GM21786 (cell line): ENCODE measurements at regions not wholly inside any gene's neighbourhood (a gene's known extent, or its start where the extent isn't known, plus 50 kb on each side); places are given as distances from the start of the nearest gene placed in this dataset.
A peak's percentile ranks its signal among the peaks of the same experiment; 100 is the strongest.
"Not testable (repeated sequence)": the region's sequence is repeated elsewhere in the genome, so short reads cannot be mapped to it uniquely, and the experiment has no call there.

ENCODE experiments used
- ATAC-seq: cut with Tn5 transposase; IDR thresholded peaks from one replicate; pipeline ENCODE4 v1.9.1; 2021; ENCODE audit not compliant: unreplicated experiment

DNA sequence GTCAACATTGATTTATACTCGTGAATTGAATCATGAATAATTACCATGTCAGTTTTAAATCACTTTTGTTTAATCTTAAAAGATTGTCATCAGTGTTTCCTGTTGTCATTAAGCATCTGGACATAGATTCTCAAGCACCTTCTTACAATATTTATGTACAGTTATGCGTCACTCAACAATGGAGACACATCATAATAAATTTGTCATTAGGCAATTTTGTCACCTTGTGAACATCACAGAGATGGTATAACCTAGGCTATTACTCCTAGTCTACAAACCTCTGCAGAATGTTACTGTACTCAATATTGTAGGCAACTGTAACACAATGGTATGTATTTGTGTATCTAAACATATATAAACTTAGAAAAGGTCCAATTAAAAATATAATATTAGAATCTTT lies 2130.9 kb upstream of the PCDH20 start:
- ATAC-seq: no peak

DNA sequence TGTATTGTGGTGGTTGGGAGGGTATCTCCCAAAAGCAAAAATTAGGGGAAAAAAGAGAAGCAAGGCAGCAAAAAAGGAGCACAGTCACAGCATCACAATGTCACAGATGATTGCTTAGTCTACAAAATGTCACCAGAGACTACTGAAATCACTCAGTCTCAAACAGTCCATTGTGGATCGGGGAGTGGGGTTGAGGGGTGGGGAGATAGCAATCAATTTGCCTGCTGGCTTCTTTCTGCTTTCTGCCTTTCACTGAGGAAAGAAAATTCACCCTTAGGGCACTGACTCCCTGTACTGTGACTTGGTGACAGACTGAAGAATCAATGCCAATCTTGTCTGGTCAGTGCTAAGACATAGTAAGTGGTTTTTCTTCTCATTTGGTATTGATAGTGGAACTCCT lies 2127.1 kb upstream of the PCDH20 start:
- ATAC-seq: no peak

DNA sequence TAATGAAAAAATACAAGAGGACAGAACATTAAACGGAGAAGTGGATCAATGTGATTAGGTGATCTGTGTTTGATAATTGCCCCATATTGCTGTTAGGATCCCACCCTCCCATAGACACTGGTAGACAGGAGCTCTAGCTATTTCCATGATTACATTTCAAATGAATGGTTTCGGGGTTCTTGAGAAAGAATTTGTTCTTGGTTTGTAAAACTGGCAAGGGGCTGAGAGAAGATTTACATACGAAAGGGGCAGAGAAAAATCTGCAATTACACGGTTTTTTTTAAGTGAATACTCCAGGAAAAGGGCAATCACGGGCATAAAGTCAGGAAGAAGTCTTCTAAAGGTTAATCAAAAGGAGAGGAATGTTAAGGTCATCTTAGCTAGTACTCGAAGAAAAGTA lies 2125.7 kb upstream of the PCDH20 start:
- ATAC-seq: no peak

DNA sequence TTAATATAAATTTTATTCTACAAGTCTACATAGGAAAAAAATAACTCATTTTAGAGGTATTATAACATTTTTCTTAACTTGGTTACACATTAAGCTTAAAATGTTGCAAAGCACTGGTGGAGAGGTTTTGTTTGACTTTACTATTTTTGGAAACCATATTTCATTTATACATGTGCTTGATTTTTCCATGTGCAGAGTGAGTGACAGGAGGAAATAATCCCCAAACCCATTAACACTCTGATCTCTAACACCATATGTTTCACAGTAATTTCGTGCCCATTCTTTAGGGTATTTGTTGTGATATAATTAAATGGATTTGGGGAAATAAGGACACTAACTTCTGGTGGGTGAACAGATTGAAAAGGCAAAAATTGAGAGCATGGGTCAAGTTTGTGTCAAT lies 2124.4 kb upstream of the PCDH20 start:
- ATAC-seq: no peak

DNA sequence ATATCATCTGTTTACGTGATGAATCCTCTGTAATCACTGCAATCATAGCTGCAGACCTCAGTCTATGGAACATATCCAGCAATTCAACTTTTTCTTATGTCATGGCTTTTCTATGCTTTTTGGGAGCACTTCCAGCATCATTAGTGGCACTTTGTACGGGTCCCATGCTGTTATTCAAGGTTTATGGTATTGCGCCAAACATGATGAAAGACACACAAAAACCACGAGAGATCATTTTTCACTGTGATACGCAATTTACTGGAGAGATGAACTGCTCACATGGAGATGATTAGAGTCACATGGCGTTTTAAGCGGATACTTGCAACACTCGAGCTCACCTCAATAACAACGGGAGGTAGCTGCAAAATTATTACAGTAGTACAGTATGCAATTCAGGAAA lies 2101.7 kb upstream of the PCDH20 start:
- no peak for ATAC-seq

DNA sequence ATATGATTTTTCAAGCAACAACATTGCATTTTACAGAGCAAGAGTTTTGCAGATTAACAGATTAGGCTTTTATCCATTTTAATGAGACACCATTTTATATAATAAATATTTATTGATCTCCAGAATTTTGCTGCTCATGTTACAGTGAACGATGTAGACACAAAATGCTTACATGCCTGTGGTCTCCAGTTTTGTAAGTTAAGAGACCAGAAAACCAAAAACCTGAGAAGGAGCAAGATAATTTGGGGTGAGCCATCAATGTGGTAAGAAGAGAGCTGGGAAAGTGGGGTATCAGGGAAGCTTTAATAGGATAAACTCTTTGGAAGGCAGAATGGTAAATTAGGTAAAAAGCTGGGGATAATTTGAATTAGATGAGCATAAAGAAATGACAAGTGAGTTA lies 2100.5 kb upstream of the PCDH20 start:
- ATAC-seq: no peak

DNA sequence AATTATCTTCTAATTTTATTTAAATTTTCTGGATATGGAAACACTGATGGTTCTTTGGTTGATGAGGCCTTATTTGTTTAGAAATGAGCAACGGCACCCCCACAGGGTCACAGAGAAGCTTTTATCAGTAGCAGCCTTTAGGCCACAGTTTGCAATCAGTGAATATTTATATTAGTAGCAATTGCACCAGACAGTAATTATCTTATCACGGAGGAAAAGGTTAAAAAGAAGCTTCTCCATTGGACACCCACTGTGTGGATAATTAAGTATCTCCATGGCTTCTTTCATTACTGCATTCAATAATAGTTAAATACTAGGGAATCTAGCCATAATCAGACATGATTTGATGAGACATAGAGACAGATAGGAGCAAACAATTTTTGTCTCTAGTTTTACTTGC lies 2099.2 kb upstream of the PCDH20 start:
- ATAC-seq: no peak

DNA sequence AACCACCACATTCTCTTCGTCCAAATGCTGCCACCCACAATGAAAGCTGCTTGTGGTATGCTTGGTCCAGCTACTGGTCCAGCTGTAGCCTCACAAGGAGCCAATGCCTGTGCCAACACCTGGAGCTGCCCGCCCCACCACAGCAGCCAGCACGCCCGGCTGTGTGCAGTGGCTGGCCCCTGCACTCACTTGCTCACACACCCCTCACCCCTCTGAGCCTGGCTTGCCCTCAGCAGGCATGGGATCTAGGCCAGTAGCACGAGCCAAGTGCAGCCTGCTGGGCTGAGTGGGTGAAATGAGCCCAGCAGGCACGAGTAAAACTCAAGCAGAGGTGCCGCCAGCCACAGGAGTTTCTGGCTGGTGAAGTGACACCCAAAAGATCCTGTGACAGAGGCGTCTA lies 2096.4 kb upstream of the PCDH20 start:
- no peak for ATAC-seq

DNA sequence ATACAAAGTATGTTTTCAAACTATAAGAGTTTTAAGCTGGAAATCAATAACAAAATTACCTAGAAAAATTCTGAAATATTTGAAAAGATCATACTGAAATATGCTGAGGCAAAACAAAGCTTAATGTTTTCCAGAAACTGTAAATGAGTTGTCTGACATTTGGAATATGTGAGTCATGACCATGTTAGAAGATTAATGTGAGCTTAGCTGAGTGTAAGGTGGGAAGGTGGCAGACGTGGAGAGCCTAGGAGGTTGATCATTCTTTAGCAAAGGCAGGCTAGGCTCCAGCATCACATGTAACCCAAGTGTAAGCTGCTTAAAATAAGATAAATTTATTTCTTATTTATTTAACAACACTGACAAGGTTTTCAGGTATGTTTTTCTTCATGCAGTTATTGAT lies 2086.1 kb upstream of the PCDH20 start:
- ATAC-seq: no peak

DNA sequence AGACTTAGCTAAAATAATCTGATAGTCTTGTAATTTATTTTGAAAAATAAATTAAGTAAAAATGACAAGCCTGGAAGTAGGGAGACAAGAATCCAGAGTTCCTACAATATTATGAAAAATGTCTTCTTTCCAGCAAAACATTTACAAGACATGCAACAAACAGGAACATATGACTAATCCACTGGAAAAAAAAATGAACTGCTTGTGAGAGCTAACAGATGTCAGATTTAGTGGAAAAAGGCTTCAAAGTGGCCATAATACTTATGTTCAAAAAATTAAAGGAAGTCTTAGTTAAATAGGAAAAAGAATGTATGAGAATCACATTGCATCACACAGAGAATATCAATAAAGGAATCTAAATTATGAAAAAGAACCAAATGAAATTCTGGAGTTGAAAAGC lies 2082.0 kb upstream of the PCDH20 start:
- no peak for ATAC-seq

DNA sequence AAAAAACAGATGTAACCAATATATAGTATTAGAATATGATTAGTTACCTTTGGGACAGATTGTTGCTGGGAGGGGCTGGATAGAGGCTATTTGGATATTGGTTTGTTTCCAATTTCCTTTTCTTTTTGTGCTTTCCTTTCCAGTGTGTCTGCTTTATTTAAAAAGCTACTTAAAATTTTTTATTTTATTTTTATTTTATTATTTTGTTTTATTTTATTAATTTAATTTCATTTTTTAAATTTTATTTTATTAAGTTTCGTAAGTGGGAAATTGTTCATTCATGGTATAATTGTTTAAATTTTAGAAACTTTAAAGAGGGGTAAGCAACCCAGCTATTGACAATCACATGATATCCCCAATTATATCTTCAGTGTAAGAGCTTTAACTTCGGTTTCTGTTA lies 2077.0 kb upstream of the PCDH20 start:
- ATAC-seq: no peak

DNA sequence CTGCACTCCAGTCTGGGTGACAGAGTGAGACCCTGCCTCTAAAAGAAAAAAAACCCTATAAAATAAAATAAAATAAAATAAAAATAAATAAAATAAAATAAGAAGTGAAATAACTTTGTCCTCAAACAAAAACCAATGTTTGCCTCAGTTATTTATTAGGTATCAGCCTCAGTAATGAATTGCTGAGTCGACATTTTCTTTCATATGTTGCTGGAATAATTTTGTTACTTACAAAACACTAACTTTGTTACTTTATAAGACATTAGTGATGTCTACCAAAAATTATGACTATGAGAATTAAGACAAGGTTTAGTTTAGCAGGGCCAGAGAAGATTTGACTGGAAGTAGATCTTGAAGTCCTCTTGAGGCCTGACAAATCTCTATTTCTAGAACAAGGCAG lies 2074.5 kb upstream of the PCDH20 start:
- ATAC-seq: no peak

DNA sequence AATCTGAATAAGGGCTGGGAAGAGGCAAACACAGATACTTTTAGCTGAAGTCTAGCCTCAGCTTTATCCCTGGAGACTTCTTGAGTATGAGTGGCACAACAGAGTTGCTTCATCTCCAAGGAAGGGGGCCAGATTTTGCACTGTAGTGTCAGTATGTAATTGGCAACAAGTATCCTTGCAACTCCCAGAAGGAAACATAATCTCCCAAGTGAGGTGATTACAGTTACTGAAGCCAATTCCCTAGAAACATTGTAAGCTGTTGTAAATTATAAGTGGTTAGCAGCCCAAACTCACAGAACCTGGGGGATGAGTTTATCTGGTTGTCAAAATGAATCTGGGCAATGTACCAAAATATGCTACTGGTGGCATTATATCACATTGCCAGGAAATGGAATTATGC lies 2065.7 kb upstream of the PCDH20 start:
- no peak for ATAC-seq

DNA sequence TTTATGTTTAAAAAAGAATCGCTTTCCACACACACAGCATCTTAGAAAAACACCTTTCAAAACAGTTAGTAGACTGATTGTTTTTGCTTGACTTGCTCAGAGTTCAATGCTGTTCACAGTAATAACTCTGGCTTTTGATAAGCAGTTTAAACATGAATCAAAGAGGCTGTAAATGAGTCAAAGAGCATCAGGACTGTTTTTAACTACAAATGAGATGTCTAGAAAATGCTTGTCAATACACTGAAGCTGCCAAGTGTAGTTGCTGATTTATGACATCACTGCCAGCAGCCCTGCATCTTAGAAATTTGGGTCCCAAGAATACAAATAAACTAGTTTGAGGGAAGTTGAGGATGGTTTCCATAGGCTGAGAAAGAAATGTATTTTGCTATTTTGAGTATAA lies 2057.1 kb upstream of the PCDH20 start:
- ATAC-seq: no peak

DNA sequence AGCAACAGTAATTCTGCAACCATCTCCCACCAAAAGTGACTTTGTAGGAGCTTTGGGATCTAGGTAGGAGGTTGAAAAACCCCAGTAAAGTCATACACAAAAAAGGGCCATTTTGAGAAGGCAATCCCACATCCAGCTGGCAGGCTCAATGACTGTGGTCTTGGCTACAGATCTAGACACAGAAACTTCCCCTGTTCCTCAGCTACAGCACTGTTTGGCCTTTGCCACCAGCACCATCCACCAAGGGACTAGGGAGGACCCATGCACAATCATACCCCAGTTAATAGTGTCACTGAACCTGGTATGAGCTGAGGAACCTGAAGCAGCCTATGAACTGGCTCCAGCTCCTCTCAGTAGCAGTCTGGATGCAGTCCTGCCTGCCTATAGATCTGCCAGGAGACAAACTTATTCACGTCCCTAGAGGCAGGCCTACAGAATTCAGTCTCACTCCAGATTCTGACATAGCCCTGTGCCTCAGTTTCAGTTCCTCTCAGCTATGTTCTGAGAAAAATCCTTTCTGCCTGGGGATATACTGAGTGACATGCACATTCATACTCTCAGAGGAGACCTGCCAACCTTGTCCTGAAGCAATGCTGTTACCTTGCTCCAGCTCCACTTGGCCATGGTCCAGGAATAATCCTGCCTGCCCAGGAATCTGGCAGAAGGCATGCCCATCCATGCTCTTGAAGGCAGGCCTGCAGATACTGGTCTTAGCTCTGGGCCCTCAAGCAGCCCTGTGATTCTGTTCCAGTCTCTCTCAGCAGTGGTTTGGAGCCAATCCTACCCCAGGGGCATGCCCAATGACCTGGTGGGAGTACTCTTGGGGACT lies 2048.3 kb upstream of the PCDH20 start:
- peak; percentile 98 for ATAC-seq

DNA sequence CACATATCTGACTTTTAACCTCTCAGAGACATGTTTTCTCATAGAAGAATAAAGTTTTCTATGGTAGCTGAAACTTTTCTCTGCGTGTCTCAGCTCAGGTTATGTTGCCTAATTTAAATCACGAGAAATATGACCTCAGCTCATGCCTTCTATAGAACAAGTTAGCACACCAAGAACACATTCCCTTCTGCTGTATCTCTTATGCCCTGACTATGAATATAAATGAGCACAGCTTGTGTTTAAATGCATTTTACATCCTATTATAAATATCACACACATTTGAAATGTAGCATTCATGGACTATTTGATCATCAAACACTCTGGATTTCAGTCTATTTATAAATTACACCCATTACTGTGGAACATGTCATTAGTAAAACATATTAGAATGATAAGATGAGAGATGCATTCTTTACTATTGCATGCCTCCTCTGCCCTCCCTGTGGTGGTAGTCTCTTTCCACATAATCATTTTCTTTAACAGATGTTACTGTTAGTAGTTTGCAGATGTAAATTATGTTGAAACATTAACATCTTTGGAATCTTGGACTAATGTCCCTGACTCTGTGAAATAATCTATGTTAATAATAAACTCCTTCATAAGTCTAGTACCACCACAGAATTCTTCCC lies 2044.9 kb upstream of the PCDH20 start:
- no peak for ATAC-seq

DNA sequence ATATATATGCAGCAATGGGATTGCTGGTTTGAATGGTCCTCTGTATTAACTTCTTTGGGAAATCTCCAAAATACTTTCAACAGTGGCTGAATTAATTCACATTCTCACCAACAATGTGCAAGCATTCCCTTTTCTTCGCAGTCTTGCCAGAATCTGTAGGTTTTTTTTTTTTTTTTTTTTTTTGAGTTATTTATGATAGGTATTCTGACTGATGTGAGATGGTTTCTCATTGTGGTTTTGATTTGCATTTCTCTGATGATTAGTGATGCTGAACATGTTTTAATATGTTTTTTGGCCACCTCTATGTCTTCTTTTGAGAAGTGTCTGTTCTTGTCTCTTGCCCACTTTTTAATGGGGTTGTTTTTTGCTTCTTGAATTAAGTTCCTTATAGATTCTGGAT lies 2041.5 kb upstream of the PCDH20 start:
- ATAC-seq: no peak

DNA sequence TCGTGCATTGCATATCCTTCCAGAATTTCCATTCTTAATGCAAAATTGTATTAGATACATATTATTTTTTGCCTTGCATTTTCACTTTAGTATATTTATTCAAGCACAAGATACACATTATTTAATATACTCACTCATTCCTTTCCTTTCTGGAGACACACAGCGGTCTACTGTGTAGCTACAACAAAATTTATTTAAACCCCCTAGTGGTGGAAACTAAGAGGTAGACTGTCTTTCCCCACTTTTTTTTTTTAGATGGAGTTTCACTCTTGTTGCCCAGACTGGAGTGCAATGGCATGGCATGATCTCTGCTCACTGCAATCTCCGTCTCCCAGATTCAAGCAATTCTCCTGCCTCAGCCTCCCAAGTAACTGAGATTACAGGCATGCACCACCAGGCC lies 2040.3 kb upstream of the PCDH20 start:
- no peak for ATAC-seq

DNA sequence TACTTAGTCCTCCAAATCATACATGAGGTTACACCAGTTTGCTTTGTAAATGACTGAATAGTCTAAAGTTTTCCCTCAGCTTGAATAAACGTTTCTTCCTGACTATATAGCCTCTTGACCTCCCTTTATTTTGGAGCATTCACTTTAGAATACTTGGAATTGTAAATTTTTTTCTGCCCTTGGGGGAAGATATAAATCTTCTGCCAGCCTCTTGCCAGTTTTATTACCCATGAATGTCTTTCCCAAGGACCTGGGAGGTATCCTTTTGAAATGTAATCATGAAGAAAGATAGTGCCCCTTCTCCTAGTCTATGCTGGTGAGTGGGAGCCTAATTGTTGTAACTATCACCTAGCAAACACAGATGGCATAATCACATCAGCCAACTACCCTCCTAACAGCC lies 2033.9 kb upstream of the PCDH20 start:
- no peak for ATAC-seq

DNA sequence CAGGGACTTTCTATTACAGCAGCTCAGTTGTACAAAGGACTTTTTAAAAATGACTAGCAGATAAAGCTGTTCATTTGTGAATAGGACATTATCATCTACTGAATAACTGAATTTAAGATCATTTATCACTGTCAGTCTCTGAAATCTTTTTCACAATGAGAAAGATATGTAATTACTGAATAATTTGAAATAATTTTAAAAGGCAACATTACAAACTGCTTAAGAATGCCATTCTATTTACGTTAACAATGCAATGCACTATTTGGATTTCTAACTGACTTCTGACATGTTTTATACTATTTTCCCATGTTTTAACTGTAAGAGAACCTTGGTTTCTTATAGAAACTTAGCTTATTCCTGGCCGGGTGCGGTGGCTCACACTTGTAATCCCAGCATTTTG lies 2033.0 kb upstream of the PCDH20 start:
- no peak for ATAC-seq

DNA sequence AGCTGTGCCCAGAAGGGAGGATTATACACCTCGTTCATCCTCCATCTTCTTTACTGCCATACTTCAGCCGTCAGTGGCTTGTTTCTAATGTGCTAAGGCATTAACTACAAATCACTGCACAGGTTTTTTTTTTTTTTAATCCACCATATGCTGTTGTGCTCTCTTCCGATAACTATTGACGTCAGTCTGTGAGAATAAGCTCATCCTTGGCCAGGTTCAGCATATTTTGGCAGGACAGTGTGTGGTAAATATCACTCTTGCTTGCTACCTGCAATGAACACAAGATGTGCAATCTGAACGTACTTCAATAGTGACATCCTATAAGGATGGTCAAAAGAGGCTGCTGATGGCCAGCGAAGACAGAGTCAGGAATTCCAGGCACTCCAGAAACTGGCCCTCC lies 2030.7 kb upstream of the PCDH20 start:
- ATAC-seq: no peak

DNA sequence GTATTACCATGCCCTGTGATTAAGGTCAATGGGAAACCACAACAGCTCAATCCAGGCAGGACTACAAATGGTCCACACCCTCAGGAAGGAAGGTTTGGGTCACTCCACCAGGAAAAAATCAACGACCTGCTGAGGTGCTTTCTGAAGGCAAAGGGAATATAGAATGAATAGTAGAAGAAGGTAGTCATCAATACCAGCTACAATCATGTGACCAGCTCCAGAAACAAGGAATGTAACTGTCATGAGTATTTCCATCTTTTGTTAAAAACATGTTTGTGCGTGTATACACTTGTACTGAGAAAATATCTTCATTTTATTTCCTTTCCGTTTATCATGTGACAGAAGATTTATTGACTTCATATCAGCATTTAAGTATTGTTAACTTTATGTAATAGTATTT lies 2028.6 kb upstream of the PCDH20 start:
- ATAC-seq: not testable (repeated sequence)

DNA sequence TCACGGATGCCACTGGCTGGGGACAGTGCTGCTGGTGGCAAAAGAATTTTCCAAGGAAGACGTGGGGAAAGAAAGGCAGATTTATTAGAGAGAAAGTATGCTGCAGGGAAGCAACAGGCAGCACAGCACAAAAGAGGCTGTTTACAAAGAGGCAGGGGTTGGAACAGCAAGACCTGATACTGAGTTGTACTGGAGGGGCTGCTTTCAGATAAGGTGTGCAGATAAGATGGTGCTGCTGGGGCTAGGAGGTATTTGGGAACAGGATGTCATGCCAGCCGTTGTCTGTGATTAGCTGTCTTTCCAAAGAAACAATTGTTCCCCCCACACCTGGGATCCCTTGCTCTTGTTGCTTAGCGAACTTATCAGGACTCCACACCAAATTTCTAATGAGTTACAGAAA lies 2023.3 kb upstream of the PCDH20 start:
- ATAC-seq: no peak
